ENCODE measurements at regions not wholly inside any gene's neighbourhood (a gene's known extent, or its start where the extent isn't known, plus 50 kb on each side); places are given as distances from the start of the nearest gene placed in this dataset.

DNA sequence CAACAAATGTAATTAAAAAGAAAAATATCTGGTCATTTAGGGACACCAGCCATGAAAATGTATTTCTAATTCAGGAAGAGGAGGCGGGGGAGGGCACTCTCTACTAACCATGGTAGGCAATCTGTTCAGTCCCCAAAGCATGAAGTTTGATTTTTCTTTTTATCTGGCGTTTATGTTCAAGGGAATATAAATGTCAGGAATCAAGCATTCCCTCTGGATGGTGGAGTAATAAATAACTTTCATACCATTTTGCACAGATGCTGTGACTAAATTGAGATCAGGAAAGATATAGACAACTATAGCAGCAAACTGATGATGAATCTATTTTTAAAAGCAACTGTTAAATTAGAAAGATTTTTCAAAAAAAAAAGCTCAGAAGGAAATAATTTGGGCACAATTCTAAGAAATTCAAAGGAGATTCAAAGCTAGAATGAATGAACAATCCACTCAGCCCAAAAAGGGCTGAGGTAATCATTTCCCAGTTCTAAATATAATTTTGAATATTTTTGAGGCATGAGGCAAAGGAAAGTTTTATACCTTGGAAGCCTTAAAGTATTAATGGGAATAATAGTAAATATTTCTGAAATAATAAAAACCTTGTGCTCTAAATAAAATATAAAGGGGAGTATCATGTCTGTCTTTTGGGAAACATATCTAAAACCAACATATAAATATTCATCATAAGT is 146.4 kb upstream of the POU2AF2 start:
- Mint-ChIP-seq H3K36me3 (ENCODE audit: low read depth, unreplicated experiment) (no peaks in the 10 kb centered on the region), H3K27me3 (ENCODE audit: unreplicated experiment) (no peaks in the 10 kb centered on the region), H3K4me3 (ENCODE audit: unreplicated experiment) (no peak overlapping the region), H3K9me3 (ENCODE audit: unreplicated experiment) (no peaks in the 10 kb centered on the region), H3K4me1 (ENCODE audit: unreplicated experiment) (no peaks in the 10 kb centered on the region), H3K27ac (ENCODE audit: unreplicated experiment) (no peak overlapping the region)
- no peak for DNase-seq (ENCODE audit: low spot score)
- TF ChIP-seq, protein P1, sequence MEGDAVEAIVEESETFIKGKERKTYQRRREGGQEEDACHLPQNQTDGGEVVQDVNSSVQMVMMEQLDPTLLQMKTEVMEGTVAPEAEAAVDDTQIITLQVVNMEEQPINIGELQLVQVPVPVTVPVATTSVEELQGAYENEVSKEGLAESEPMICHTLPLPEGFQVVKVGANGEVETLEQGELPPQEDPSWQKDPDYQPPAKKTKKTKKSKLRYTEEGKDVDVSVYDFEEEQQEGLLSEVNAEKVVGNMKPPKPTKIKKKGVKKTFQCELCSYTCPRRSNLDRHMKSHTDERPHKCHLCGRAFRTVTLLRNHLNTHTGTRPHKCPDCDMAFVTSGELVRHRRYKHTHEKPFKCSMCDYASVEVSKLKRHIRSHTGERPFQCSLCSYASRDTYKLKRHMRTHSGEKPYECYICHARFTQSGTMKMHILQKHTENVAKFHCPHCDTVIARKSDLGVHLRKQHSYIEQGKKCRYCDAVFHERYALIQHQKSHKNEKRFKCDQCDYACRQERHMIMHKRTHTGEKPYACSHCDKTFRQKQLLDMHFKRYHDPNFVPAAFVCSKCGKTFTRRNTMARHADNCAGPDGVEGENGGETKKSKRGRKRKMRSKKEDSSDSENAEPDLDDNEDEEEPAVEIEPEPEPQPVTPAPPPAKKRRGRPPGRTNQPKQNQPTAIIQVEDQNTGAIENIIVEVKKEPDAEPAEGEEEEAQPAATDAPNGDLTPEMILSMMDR (IDR thresholded peaks at IDR 0.05; ENCODE audit: unreplicated experiment), result no peak

GRCh38 chr11:111098091-111098490 is 147.4 kb upstream of the POU2AF2 start:
- no peak overlapping the region for H3K27ac Mint-ChIP-seq (ENCODE audit: unreplicated experiment)
- no peak for DNase-seq (ENCODE audit: low spot score)
- no peak overlapping the region for H3K4me3 Mint-ChIP-seq (ENCODE audit: unreplicated experiment)
- no peaks in the 10 kb centered on the region for H3K36me3 Mint-ChIP-seq (ENCODE audit: low read depth, unreplicated experiment)
- H3K4me1 Mint-ChIP-seq (ENCODE audit: unreplicated experiment), result no peaks in the 10 kb centered on the region
- no peaks in the 10 kb centered on the region for H3K27me3 Mint-ChIP-seq (ENCODE audit: unreplicated experiment)
- H3K9me3 Mint-ChIP-seq (ENCODE audit: unreplicated experiment), result no peaks in the 10 kb centered on the region
- TF ChIP-seq, protein P1 (IDR thresholded peaks at IDR 0.05; ENCODE audit: unreplicated experiment), result no peak

GRCh38 chr11:111097191-111097590 is 148.3 kb upstream of the POU2AF2 start:
- Mint-ChIP-seq H3K27me3 (ENCODE audit: unreplicated experiment) (no peaks in the 10 kb centered on the region), H3K36me3 (ENCODE audit: low read depth, unreplicated experiment) (no peaks in the 10 kb centered on the region), H3K27ac (ENCODE audit: unreplicated experiment) (no peak overlapping the region), H3K4me1 (ENCODE audit: unreplicated experiment) (no peaks in the 10 kb centered on the region), H3K4me3 (ENCODE audit: unreplicated experiment) (no peak overlapping the region), H3K9me3 (ENCODE audit: unreplicated experiment) (no peaks in the 10 kb centered on the region)
- no peak for DNase-seq (ENCODE audit: low spot score)
- TF ChIP-seq, protein P1 (IDR thresholded peaks at IDR 0.05; ENCODE audit: unreplicated experiment), result no peak

- Mint-ChIP-seq H3K27me3 (ENCODE audit: unreplicated experiment) (no peaks in the 10 kb centered on the region), H3K27ac (ENCODE audit: unreplicated experiment) (no peak overlapping the region), H3K4me1 (ENCODE audit: unreplicated experiment) (no peaks in the 10 kb centered on the region), H3K36me3 (ENCODE audit: low read depth, unreplicated experiment) (no peaks in the 10 kb centered on the region), H3K9me3 (ENCODE audit: unreplicated experiment) (no peaks in the 10 kb centered on the region), H3K4me3 (ENCODE audit: unreplicated experiment) (no peak overlapping the region)
- TF ChIP-seq, protein P1 (IDR thresholded peaks at IDR 0.05; ENCODE audit: unreplicated experiment), result no peak
- no peak for DNase-seq (ENCODE audit: low spot score)
Measured at GRCh38 chr11:111095327-111095726, 150.2 kb upstream of the POU2AF2 start.

- Mint-ChIP-seq H3K4me3 (ENCODE audit: unreplicated experiment) (no peak overlapping the region), H3K27me3 (ENCODE audit: unreplicated experiment) (no peaks in the 10 kb centered on the region), H3K36me3 (ENCODE audit: low read depth, unreplicated experiment) (no peaks in the 10 kb centered on the region), H3K9me3 (ENCODE audit: unreplicated experiment) (no peaks in the 10 kb centered on the region), H3K27ac (ENCODE audit: unreplicated experiment) (no peak overlapping the region), H3K4me1 (ENCODE audit: unreplicated experiment) (no peaks in the 10 kb centered on the region)
- TF ChIP-seq, protein P1 (IDR thresholded peaks at IDR 0.05; ENCODE audit: unreplicated experiment), result no peak
- no peak for DNase-seq (ENCODE audit: low spot score)
Measured at GRCh38 chr11:111093061-111093460, 152.5 kb upstream of the POU2AF2 start.
